GM12878 (cell line): ENCODE measurements at regions not wholly inside any gene's neighbourhood (a gene's known extent, or its start where the extent isn't known, plus 50 kb on each side); places are given as distances from the start of the nearest gene placed in this dataset.

Source experiments
- CHD2 ChIP-seq: IDR thresholded peaks from 2 replicates; pipeline ENCODE4 v1.6.1; 2011; ENCODE audit warnings: low read depth, low read length, improper control_type of control experiment, borderline replicate concordance
- CTCF ChIP-seq, 3 experiments: IDR thresholded peaks in 2 of 3; conservative IDR thresholded peaks in 1 of 3; 2 replicates each; pipeline ENCODE4 v1.5.1; 2011; ENCODE audit warnings: low read depth in 3 of 3, low read length in 3 of 3, mild to moderate bottlenecking in 3 of 3, control low read depth in 2 of 3, moderate library complexity in 2 of 3, inconsistent platforms in 1 of 3, mixed read lengths in 1 of 3; ENCODE audit not compliant: control insufficient read depth in 2 of 3, insufficient read depth in 1 of 3; ENCODE audit errors: extremely low read depth in 1 of 3
- EP300 ChIP-seq, 2 experiments: fragments of 150-350 bp in 1 of 2; IDR thresholded peaks; 2 replicates each; pipeline ENCODE4 v1.6.1; 2011 to 2012; ENCODE audit warnings: low read depth in 2 of 2, low read length in 2 of 2, borderline replicate concordance in 1 of 2, improper control_type of control experiment in 1 of 2, inconsistent platforms in 1 of 2; ENCODE audit not compliant: control insufficient read depth in 1 of 2
- HDAC2 ChIP-seq: fragments of 200-600 bp; sonication (generic); IDR thresholded peaks from 2 replicates; pipeline ENCODE4 v1.6.1; 2017
- PBX3 ChIP-seq: IDR thresholded peaks from 2 replicates; pipeline ENCODE4 v1.6.1; 2011; ENCODE audit warnings: mild to moderate bottlenecking, low read depth, low read length, moderate library complexity; ENCODE audit not compliant: insufficient replicate concordance
- SIN3A ChIP-seq: IDR thresholded peaks from 2 replicates; pipeline ENCODE4 v1.6.1; 2012; ENCODE audit warnings: low read depth, low read length, improper control_type of control experiment
- SP1 ChIP-seq: IDR thresholded peaks from one replicate; pipeline ENCODE4 v1.6.1; 2011; ENCODE audit warnings: low read depth, low read length
- TF ChIP-seq, protein P1 (sequence below): IDR thresholded peaks from 2 replicates; pipeline ENCODE4 v1.6.1; 2012; ENCODE audit warnings: mild to moderate bottlenecking, low read depth, low read length

GRCh38 chr20:19960745-19961144 is 56.4 kb upstream of the NAA20 start:
- TF ChIP-seq PBX3 = no peak
- TF ChIP-seq CTCF (IDR thresholded peaks at IDR 0.05 in 2 of 3, conservative IDR thresholded peaks at IDR 0.05 in 1 of 3; ENCODE audit: control insufficient read depth in 2 of 3, extremely low read depth in 1 of 3, insufficient read depth in 1 of 3, low read depth in 3 of 3, low read length in 3 of 3) = no peak
- no peak for TF ChIP-seq EP300 (IDR thresholded peaks at IDR 0.05; ENCODE audit: borderline replicate concordance in 1 of 2, control insufficient read depth in 1 of 2, low read depth in 2 of 2, low read length in 2 of 2)
- TF ChIP-seq SP1 = no peak
- TF ChIP-seq HDAC2 = no peak
- TF ChIP-seq, protein P1, sequence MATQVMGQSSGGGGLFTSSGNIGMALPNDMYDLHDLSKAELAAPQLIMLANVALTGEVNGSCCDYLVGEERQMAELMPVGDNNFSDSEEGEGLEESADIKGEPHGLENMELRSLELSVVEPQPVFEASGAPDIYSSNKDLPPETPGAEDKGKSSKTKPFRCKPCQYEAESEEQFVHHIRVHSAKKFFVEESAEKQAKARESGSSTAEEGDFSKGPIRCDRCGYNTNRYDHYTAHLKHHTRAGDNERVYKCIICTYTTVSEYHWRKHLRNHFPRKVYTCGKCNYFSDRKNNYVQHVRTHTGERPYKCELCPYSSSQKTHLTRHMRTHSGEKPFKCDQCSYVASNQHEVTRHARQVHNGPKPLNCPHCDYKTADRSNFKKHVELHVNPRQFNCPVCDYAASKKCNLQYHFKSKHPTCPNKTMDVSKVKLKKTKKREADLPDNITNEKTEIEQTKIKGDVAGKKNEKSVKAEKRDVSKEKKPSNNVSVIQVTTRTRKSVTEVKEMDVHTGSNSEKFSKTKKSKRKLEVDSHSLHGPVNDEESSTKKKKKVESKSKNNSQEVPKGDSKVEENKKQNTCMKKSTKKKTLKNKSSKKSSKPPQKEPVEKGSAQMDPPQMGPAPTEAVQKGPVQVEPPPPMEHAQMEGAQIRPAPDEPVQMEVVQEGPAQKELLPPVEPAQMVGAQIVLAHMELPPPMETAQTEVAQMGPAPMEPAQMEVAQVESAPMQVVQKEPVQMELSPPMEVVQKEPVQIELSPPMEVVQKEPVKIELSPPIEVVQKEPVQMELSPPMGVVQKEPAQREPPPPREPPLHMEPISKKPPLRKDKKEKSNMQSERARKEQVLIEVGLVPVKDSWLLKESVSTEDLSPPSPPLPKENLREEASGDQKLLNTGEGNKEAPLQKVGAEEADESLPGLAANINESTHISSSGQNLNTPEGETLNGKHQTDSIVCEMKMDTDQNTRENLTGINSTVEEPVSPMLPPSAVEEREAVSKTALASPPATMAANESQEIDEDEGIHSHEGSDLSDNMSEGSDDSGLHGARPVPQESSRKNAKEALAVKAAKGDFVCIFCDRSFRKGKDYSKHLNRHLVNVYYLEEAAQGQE = no peak
- TF ChIP-seq SIN3A = no peak
- no peak for TF ChIP-seq CHD2
